ENCODE measurements at regions not wholly inside any gene's neighbourhood (a gene's known extent, or its start where the extent isn't known, plus 50 kb on each side); places are given as distances from the start of the nearest gene placed in this dataset.

- no peak for DNase-seq
- Histone ChIP-seq H3K27me3 (ENCODE audit: control insufficient read depth, insufficient read depth, low read length) (peaks cover 2% of the 10 kb centered on the region), H3K27ac (ENCODE audit: low read length) (no peak overlapping the region), H3K4me3 (ENCODE audit: low read length) (no peak overlapping the region), H3K9me3 (ENCODE audit: control insufficient read depth, insufficient read depth, low read length) (no peaks in the 10 kb centered on the region), H3K4me1 (ENCODE audit: control insufficient read depth, insufficient read depth, low read length) (no peaks in the 10 kb centered on the region), H3K36me3 (ENCODE audit: control insufficient read depth, insufficient read depth, low read length) (no peaks in the 10 kb centered on the region)
- TF ChIP-seq CTCF (IDR thresholded peaks at IDR 0.05): no peak
- Mint-ChIP-seq H3K4me1 (no peaks in the 10 kb centered on the region), H3K27ac (no peak overlapping the region), H3K4me3 (no peak overlapping the region), H3K27me3 (ENCODE audit: low read depth in 2 of 2) (peaks cover 15 to 41% of the 10 kb centered on the region in 2 donors), H3K9me3 (no peaks in the 10 kb centered on the region), H3K36me3 (no peaks in the 10 kb centered on the region)
- ATAC-seq: no peak
- 13% methylated on average over 1 of the region's 2 CpGs for WGBS (ENCODE audit: insufficient coverage)
- intact Hi-C loops (cut with micrococcal nuclease): no loop called here
Measured at GRCh38 chr12:76246611-76247010, 101.6 kb downstream of the BBS10 start.

DNA sequence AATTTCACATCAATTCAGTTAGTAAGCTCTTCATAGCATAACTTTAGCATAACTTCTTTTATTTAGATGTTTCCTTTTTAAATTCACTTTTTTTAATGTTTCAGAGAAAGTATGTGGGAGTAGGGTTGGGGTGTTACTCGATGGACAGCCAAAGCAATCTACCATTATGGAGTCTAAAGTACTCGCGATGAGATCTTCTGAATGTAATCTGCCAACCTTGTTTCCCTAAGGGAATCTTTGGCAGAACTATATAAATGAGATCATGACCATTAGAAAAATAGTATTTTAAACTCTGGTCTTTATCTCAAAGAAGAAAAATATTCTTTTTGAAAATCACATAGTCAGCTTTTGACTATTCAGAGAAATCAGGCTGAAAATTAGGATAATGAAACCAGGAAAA is 103.9 kb downstream of the BBS10 start:
- no peak overlapping the region for H3K27ac Mint-ChIP-seq
- H3K4me1 Mint-ChIP-seq: no peaks in the 10 kb centered on the region
- no peaks in the 10 kb centered on the region for H3K4me1 ChIP-seq (ENCODE audit: control insufficient read depth, insufficient read depth, low read length)
- H3K9me3 Mint-ChIP-seq: no peaks in the 10 kb centered on the region
- no peak for ATAC-seq
- no peaks in the 10 kb centered on the region for H3K36me3 Mint-ChIP-seq
- WGBS (ENCODE audit: insufficient coverage): 97% methylated on average over 3 of the region's 3 CpGs
- TF ChIP-seq CTCF (IDR thresholded peaks at IDR 0.05): no peak
- H3K27ac ChIP-seq (ENCODE audit: low read length): no peak overlapping the region
- H3K36me3 ChIP-seq (ENCODE audit: control insufficient read depth, insufficient read depth, low read length): no peaks in the 10 kb centered on the region
- H3K9me3 ChIP-seq (ENCODE audit: control insufficient read depth, insufficient read depth, low read length): no peaks in the 10 kb centered on the region
- DNase-seq: no peak
- no peak overlapping the region for H3K4me3 ChIP-seq (ENCODE audit: low read length)
- intact Hi-C loops (cut with micrococcal nuclease): no loop called here
- H3K4me3 Mint-ChIP-seq: no peak overlapping the region
- H3K27me3 ChIP-seq (ENCODE audit: control insufficient read depth, insufficient read depth, low read length): peaks cover 2% of the 10 kb centered on the region
- H3K27me3 Mint-ChIP-seq (ENCODE audit: low read depth in 2 of 2): peaks cover 10 to 25% of the 10 kb centered on the region in 2 donors

GRCh38 chr12:76242813-76243550 is 105.2 kb downstream of the BBS10 start:
- no peaks in the 10 kb centered on the region for H3K4me1 ChIP-seq (ENCODE audit: control insufficient read depth, insufficient read depth, low read length)
- H3K4me3 ChIP-seq (ENCODE audit: low read length): no peak overlapping the region
- no peaks in the 10 kb centered on the region for H3K27me3 ChIP-seq (ENCODE audit: control insufficient read depth, insufficient read depth, low read length)
- Mint-ChIP-seq H3K36me3 (no peaks in the 10 kb centered on the region), H3K9me3 (no peaks in the 10 kb centered on the region), H3K4me1 (no peaks in the 10 kb centered on the region), H3K27ac (no peak overlapping the region), H3K27me3 (ENCODE audit: low read depth in 2 of 2) (peaks cover 6 to 13% of the 10 kb centered on the region in 2 donors), H3K4me3 (no peak overlapping the region)
- TF ChIP-seq CTCF (IDR thresholded peaks at IDR 0.05): no peak
- intact Hi-C loops (cut with micrococcal nuclease): no loop called here
- H3K36me3 ChIP-seq (ENCODE audit: control insufficient read depth, insufficient read depth, low read length): no peaks in the 10 kb centered on the region
- ATAC-seq: no peak
- DNase-seq: no peak
- WGBS (ENCODE audit: insufficient coverage): 94% methylated on average over 2 of the region's 2 CpGs
- no peaks in the 10 kb centered on the region for H3K9me3 ChIP-seq (ENCODE audit: control insufficient read depth, insufficient read depth, low read length)
- H3K27ac ChIP-seq (ENCODE audit: low read length): no peak overlapping the region

DNA sequence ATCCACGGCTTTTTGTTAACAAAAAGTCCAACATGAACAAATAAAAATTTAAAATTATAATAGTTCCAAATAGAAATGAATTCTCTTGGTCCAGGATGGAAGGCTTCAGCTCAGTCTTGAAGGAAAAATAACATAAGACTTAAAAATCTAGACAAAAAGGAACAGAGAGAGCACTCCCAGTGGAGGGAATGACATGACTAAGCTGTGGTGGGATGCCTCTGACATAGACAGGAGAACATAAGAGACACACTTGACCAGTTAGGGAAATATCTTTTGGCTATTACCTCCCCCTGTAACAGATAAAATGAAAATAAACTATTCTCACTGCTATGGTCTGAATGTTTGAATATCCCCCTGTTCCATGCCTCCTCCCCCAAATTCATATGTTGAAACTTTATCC is 106.8 kb downstream of the BBS10 start:
- Histone ChIP-seq H3K36me3 (ENCODE audit: control insufficient read depth, insufficient read depth, low read length) (no peaks in the 10 kb centered on the region), H3K27ac (ENCODE audit: low read length) (no peak overlapping the region), H3K27me3 (ENCODE audit: control insufficient read depth, insufficient read depth, low read length) (no peaks in the 10 kb centered on the region), H3K4me1 (ENCODE audit: control insufficient read depth, insufficient read depth, low read length) (no peaks in the 10 kb centered on the region), H3K4me3 (ENCODE audit: low read length) (no peak overlapping the region), H3K9me3 (ENCODE audit: control insufficient read depth, insufficient read depth, low read length) (no peaks in the 10 kb centered on the region)
- ATAC-seq (no peak), DNase-seq (no peak)
- intact Hi-C loops (cut with micrococcal nuclease): no loop called here
- Mint-ChIP-seq H3K27ac (no peak overlapping the region), H3K4me3 (no peak overlapping the region), H3K9me3 (no peaks in the 10 kb centered on the region), H3K36me3 (no peaks in the 10 kb centered on the region), H3K27me3 (ENCODE audit: low read depth in 2 of 2) (peaks cover 6% of the 10 kb centered on the region in 2 donors), H3K4me1 (no peaks in the 10 kb centered on the region)
- no peak for TF ChIP-seq CTCF (IDR thresholded peaks at IDR 0.05)
- no CpG with 5 or more reads among the region's 1 CpG for WGBS (ENCODE audit: insufficient coverage)

All from natural killer cell (primary cell).